IMR-90 (cell line): ENCODE measurements at regions not wholly inside any gene's neighbourhood (a gene's known extent, or its start where the extent isn't known, plus 50 kb on each side); places are given as distances from the start of the nearest gene placed in this dataset.
A peak's percentile ranks its signal among the peaks of the same experiment; 100 is the strongest.

ENCODE experiments used
- ATAC-seq: fragments of 200-7000 bp; cut with Tn5 transposase; 2 replicates; pipeline ENCODE4 v1.9.1; 2020; ENCODE audit warnings: low read depth, mild to moderate bottlenecking, moderate library complexity
- BruUV-seq: library from RNA; stranded (reverse); fragments of 400-500 nt; replicated peaks from 2 replicates; lab custom pipeline; 2021; lab: Mats Ljungman, UMichigan
- CTCF ChIA-PET: fragments of 300-600 bp; formaldehyde crosslinking; extraction: SDS; loops from one replicate; lab custom pipeline; 2021; ENCODE audit warnings: antibody characterized with exemption; lab: Yijun Ruan, JAX
- POLR2A ChIA-PET: fragments of 300-600 bp; sonication (Branson Sonifier 250); formaldehyde crosslinking; loops from one replicate; lab custom pipeline; 2022; ENCODE audit warnings: antibody characterized with exemption; ENCODE audit not compliant: unreplicated experiment; lab: Charles Lee
- DNase-seq: peaks from one replicate; pipeline ENCODE4 v3.0.0; 2013
- H2AFZ ChIP-seq: replicated peaks from 2 replicates; pipeline ENCODE3; 2013; ENCODE audit warnings: low read length, mild to moderate bottlenecking; ENCODE audit not compliant: poor library complexity
- H2AK5ac ChIP-seq: 2 replicates; pipeline ENCODE4 v1.6.1; 2013; ENCODE audit warnings: low read depth, low read length, inconsistent platforms
- H2AK9ac ChIP-seq: replicated peaks from 2 replicates; pipeline ENCODE3; 2013; ENCODE audit warnings: mild to moderate bottlenecking, low read depth, low read length, moderate library complexity; ENCODE audit not compliant: poor library complexity
- H2BK120ac ChIP-seq: 2 replicates; pipeline ENCODE4 v1.6.1; 2013; ENCODE audit warnings: low read depth, low read length, inconsistent platforms
- H2BK15ac ChIP-seq: 3 replicates; pipeline ENCODE4 v1.6.1; 2013; ENCODE audit warnings: low read depth, low read length, inconsistent platforms
- H2BK20ac ChIP-seq: 2 replicates; pipeline ENCODE4 v1.6.1; 2013; ENCODE audit warnings: low read depth, mild to moderate bottlenecking, inconsistent platforms, low read length, moderate library complexity
- H2BK5ac ChIP-seq: 2 replicates; pipeline ENCODE4 v1.6.1; 2013; ENCODE audit warnings: mild to moderate bottlenecking, low read depth, low read length, inconsistent platforms; ENCODE audit not compliant: poor library complexity, severe bottlenecking
- H3K14ac ChIP-seq: replicated peaks from 2 replicates; pipeline ENCODE4 v1.6.1; 2013; ENCODE audit warnings: low read depth, low read length, inconsistent platforms
- H3K18ac ChIP-seq: 2 replicates; pipeline ENCODE4 v1.6.1; 2013; ENCODE audit warnings: low read depth, low read length, control low read depth
- H3K23ac ChIP-seq: 2 replicates; pipeline ENCODE4 v1.6.1; 2013; ENCODE audit warnings: low read depth, low read length, inconsistent platforms
- H3K27ac ChIP-seq: 2 replicates; pipeline ENCODE4 v1.5.1; 2013; ENCODE audit warnings: mild to moderate bottlenecking, control low read depth, low read length; ENCODE audit not compliant: insufficient read depth
- H3K27me3 ChIP-seq: 2 replicates; pipeline ENCODE4 v1.6.1; 2013; ENCODE audit warnings: low read length; ENCODE audit not compliant: control insufficient read depth, insufficient read depth
- H3K36me3 ChIP-seq: 2 replicates; pipeline ENCODE4 v1.6.1; 2013; ENCODE audit warnings: low read length, mixed read lengths; ENCODE audit not compliant: control insufficient read depth, insufficient read depth
- H3K4ac ChIP-seq: 2 replicates; pipeline ENCODE4 v1.6.1; 2013; ENCODE audit warnings: low read depth, low read length, inconsistent platforms
- H3K4me1 ChIP-seq: 2 replicates; pipeline ENCODE4 v1.6.1; 2013; ENCODE audit warnings: low read length, mixed read lengths; ENCODE audit not compliant: control insufficient read depth, insufficient read depth
- H3K4me2 ChIP-seq: 2 replicates; pipeline ENCODE4 v1.6.1; 2013; ENCODE audit warnings: low read depth, mild to moderate bottlenecking, control low read depth, low read length, moderate library complexity
- H3K4me3 ChIP-seq: 2 replicates; pipeline ENCODE4 v1.5.1; 2013; ENCODE audit warnings: low read depth, mild to moderate bottlenecking, control low read depth, low read length, moderate library complexity; ENCODE audit not compliant: insufficient read depth
- H3K56ac ChIP-seq: 2 replicates; pipeline ENCODE4 v1.6.1; 2013; ENCODE audit warnings: low read length, inconsistent platforms; ENCODE audit not compliant: insufficient read depth; ENCODE audit errors: extremely low read depth
- H3K79me1 ChIP-seq, 2 experiments: 2 replicates each; pipeline ENCODE4 v1.6.1; 2013; ENCODE audit warnings: low read length in 2 of 2, inconsistent platforms in 1 of 2, low read depth in 1 of 2
- H3K9ac ChIP-seq: 2 replicates; pipeline ENCODE4 v1.6.1; 2013; ENCODE audit warnings: low read depth, low read length, control low read depth
- H3K9me1 ChIP-seq: 2 replicates; pipeline ENCODE4 v1.6.1; 2013; ENCODE audit warnings: low read length, inconsistent platforms; ENCODE audit not compliant: insufficient read depth
- H3K9me3 ChIP-seq: 2 replicates; pipeline ENCODE4 v1.6.1; 2013; ENCODE audit warnings: low read length; ENCODE audit not compliant: control insufficient read depth, insufficient read depth
- H4K20me1 ChIP-seq: 2 replicates; pipeline ENCODE4 v1.6.1; 2013; ENCODE audit warnings: low read length, inconsistent platforms; ENCODE audit not compliant: insufficient read depth
- H4K5ac ChIP-seq: 2 replicates; pipeline ENCODE4 v1.6.1; 2013; ENCODE audit warnings: mild to moderate bottlenecking, low read depth, low read length, control low read depth
- H4K8ac ChIP-seq, 2 experiments: 2 replicates each; pipeline ENCODE4 v1.6.1; 2013; ENCODE audit warnings: low read depth in 2 of 2, low read length in 2 of 2, control low read depth in 1 of 2, inconsistent platforms in 1 of 2
- H4K91ac ChIP-seq: 2 replicates; pipeline ENCODE4 v1.6.1; 2013; ENCODE audit warnings: low read depth, low read length, inconsistent platforms; ENCODE audit not compliant: insufficient read depth
- BHLHE40 ChIP-seq: fragments of 150-350 bp; IDR thresholded peaks from 2 replicates; pipeline ENCODE4 v1.6.1; 2016; ENCODE audit warnings: mild to moderate bottlenecking, low read depth, low read length
- CEBPB ChIP-seq: IDR thresholded peaks from 2 replicates; pipeline ENCODE4 v1.6.1; 2012; ENCODE audit warnings: low read depth, low read length, improper control_type of control experiment
- CHD1 ChIP-seq: IDR thresholded peaks from 2 replicates; pipeline ENCODE4 v1.6.1; 2012; ENCODE audit warnings: low read depth, low read length, improper control_type of control experiment
- ELK1 ChIP-seq: fragments of 150-350 bp; IDR thresholded peaks from 2 replicates; pipeline ENCODE4 v1.6.1; 2016; ENCODE audit warnings: low read depth, mild to moderate bottlenecking, low read length, moderate library complexity, borderline replicate concordance
- FOS ChIP-seq: fragments of 150-350 bp; IDR thresholded peaks from 2 replicates; pipeline ENCODE4 v1.6.1; 2016; ENCODE audit warnings: low read depth, low read length
- MAFK ChIP-seq: IDR thresholded peaks from 2 replicates; pipeline ENCODE4 v1.6.1; 2012; ENCODE audit warnings: low read depth, low read length, improper control_type of control experiment
- MAZ ChIP-seq: IDR thresholded peaks from 2 replicates; pipeline ENCODE4 v1.6.1; 2012; ENCODE audit warnings: low read depth, mild to moderate bottlenecking, low read length, improper control_type of control experiment, moderate library complexity, borderline replicate concordance
- MXI1 ChIP-seq: IDR thresholded peaks from 2 replicates; pipeline ENCODE4 v1.6.1; 2012; ENCODE audit warnings: low read depth, mild to moderate bottlenecking, low read length, moderate library complexity, borderline replicate concordance
- NFE2L2 ChIP-seq: fragments of 150-350 bp; IDR thresholded peaks from 2 replicates; pipeline ENCODE4 v1.6.1; 2016; ENCODE audit warnings: low read depth, mild to moderate bottlenecking, low read length
- POLR2A ChIP-seq: IDR thresholded peaks from 2 replicates; pipeline ENCODE4 v1.6.1; 2012; ENCODE audit warnings: mild to moderate bottlenecking, low read depth, low read length
- RAD21 ChIP-seq: IDR thresholded peaks from 2 replicates; pipeline ENCODE4 v1.6.1; 2012; ENCODE audit warnings: low read length, improper control_type of control experiment
- RCOR1 ChIP-seq: IDR thresholded peaks from 2 replicates; pipeline ENCODE4 v1.6.1; 2012; ENCODE audit warnings: mild to moderate bottlenecking, low read length, improper control_type of control experiment; ENCODE audit not compliant: insufficient replicate concordance
- RFX5 ChIP-seq: IDR thresholded peaks from 2 replicates; pipeline ENCODE4 v1.8.0; 2012; ENCODE audit warnings: low read depth, mild to moderate bottlenecking, low read length, moderate library complexity
- SMC3 ChIP-seq: fragments of 150-350 bp; IDR thresholded peaks from 2 replicates; pipeline ENCODE4 v1.6.1; 2016; ENCODE audit warnings: low read depth, mild to moderate bottlenecking, antibody characterized with exemption, low read length, moderate library complexity
- USF2 ChIP-seq: fragments of 150-350 bp; IDR thresholded peaks from 2 replicates; pipeline ENCODE4 v1.6.1; 2017; ENCODE audit warnings: mild to moderate bottlenecking, antibody characterized with exemption, low read length, low read depth
- WGBS, 2 experiments: methylation state at CpG; one replicate each; pipeline versions ENCODE4 v1.1.5 to v1.1.7; 2013; ENCODE audit warnings: missing lambda C conversion rate in 2 of 2; ENCODE audit not compliant: insufficient read length in 1 of 2; ENCODE audit errors: extremely low coverage in 2 of 2; 5-methylcytosine and 5-hydroxymethylcytosine counted together
- dilution Hi-C: fragments of 300-500 bp; cut with HindIII; formaldehyde crosslinking; loops from one replicate; pipeline ENCODE4 v1.14.3; 2018; ENCODE audit warnings: low sequenced_read_pairs; ENCODE audit not compliant: unreplicated experiment
- in situ Hi-C: fragments of 300-500 bp; cut with MboI; formaldehyde crosslinking; loops from 3 replicates; pipeline ENCODE4 v1.14.3; 2019; ENCODE audit warnings: low sequenced_read_pairs, inconsistent platforms, mixed read lengths
- intact Hi-C: fragments of 100-400 bp; cut with micrococcal nuclease; formaldehyde crosslinking; loops from 2 replicates; pipeline ENCODE4 v1.10.0; 2022
- TF ChIP-seq, protein P1 (sequence below): conservative IDR thresholded peaks from 2 replicates; pipeline ENCODE4 v1.5.1; 2012; ENCODE audit warnings: mild to moderate bottlenecking, low read depth, low read length, improper control_type of control experiment

GRCh38 chr1:212514056-212514614 lies 81.4 kb downstream of the NENF start:
- dilution Hi-C loops: no loop called here
- no TSS peak for BruUV-seq
- H4K91ac ChIP-seq: no peak overlapping the region
- H4K20me1 ChIP-seq: no peaks in the 10 kb centered on the region
- 42% methylated on average over 7 of the region's 25 CpGs; no CpG with 5 or more reads in 1 of the 2 experiments for WGBS, 2 experiments
- H3K18ac ChIP-seq: no peak overlapping the region
- H3K9ac ChIP-seq: no peak overlapping the region
- no peak overlapping the region for H3K4me2 ChIP-seq
- intact Hi-C loops: no loop called here
- no peak overlapping the region; the same call in 1 of the 2 replicates for H2BK20ac ChIP-seq
- no peak overlapping the region for H4K5ac ChIP-seq
- ChIA-PET CTCF (no interaction called here), POLR2A (no interaction called here)
- peaks cover 9% of the 10 kb centered on the region; the same call in 1 of the 2 replicates for H3K9me1 ChIP-seq
- H3K4me1 ChIP-seq: peaks cover 17% of the 10 kb centered on the region
- TF ChIP-seq NFE2L2 (no peak), MAFK (no peak), FOS (no peak), USF2 (no peak), RAD21 (no peak), MXI1 (no peak), SMC3 (no peak), BHLHE40 (no peak), ELK1 (no peak), RFX5 (no peak), POLR2A (no peak), CHD1 (no peak), MAZ (no peak), CEBPB (no peak), RCOR1 (no peak)
- TF ChIP-seq, protein P1, sequence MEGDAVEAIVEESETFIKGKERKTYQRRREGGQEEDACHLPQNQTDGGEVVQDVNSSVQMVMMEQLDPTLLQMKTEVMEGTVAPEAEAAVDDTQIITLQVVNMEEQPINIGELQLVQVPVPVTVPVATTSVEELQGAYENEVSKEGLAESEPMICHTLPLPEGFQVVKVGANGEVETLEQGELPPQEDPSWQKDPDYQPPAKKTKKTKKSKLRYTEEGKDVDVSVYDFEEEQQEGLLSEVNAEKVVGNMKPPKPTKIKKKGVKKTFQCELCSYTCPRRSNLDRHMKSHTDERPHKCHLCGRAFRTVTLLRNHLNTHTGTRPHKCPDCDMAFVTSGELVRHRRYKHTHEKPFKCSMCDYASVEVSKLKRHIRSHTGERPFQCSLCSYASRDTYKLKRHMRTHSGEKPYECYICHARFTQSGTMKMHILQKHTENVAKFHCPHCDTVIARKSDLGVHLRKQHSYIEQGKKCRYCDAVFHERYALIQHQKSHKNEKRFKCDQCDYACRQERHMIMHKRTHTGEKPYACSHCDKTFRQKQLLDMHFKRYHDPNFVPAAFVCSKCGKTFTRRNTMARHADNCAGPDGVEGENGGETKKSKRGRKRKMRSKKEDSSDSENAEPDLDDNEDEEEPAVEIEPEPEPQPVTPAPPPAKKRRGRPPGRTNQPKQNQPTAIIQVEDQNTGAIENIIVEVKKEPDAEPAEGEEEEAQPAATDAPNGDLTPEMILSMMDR: no peak
- H2AFZ ChIP-seq: peak overlapping the region; percentile 60
- DNase-seq (peak; percentile 65), ATAC-seq (no peak)
- no peaks in the 10 kb centered on the region for H3K36me3 ChIP-seq
- in situ Hi-C loops: no loop called here
- H2AK5ac ChIP-seq: no peak overlapping the region
- H3K4me3 ChIP-seq: no peak overlapping the region
- H3K23ac ChIP-seq: 0 out of 2 replicates have a peak overlapping the region, but pooled peaks have one; percentile 4
- no peak overlapping the region for H3K56ac ChIP-seq
- H4K8ac ChIP-seq: 0 out of 4 replicates have a peak overlapping the region, but pooled peaks of 1 of the 2 experiments have one; percentile 19
- H3K79me1 ChIP-seq: no peaks in the 10 kb centered on the region
- H3K14ac ChIP-seq: no peak overlapping the region
- H2BK5ac ChIP-seq: no peak overlapping the region
- no peak overlapping the region for H3K27ac ChIP-seq
- H3K9me3 ChIP-seq: no peaks in the 10 kb centered on the region
- H2AK9ac ChIP-seq: no peak overlapping the region
- H2BK15ac ChIP-seq: no peak overlapping the region; the same call in 2 of the 3 replicates
- H3K27me3 ChIP-seq: peaks cover 9% of the 10 kb centered on the region; the same call in 1 of the 2 replicates
- H3K4ac ChIP-seq: no peak overlapping the region
- H2BK120ac ChIP-seq: no peak overlapping the region
